Tibial nerve (tissue), 3 donors: ENCODE measurements at regions not wholly inside any gene's neighbourhood (a gene's known extent, or its start where the extent isn't known, plus 50 kb on each side); places are given as distances from the start of the nearest gene placed in this dataset.

Experiments used
- CTCF ChIP-seq, 5 experiments: fragments of 200-600 bp in 3 of 5; fragments of 450-650 bp in 2 of 5; sonication (generic) in 3 of 5; IDR thresholded peaks; one replicate each; pipeline ENCODE4 v1.5.1; 2016 to 2019; ENCODE audit warnings: antibody characterized with exemption in 5 of 5, mild to moderate bottlenecking in 3 of 5, moderate library complexity in 2 of 5
- POLR2A ChIP-seq, 2 donors: fragments of 450-650 bp; IDR thresholded peaks; one replicate each; pipeline ENCODE4 v1.6.1; 2017; ENCODE audit warnings: antibody characterized with exemption in 2 of 2, mild to moderate bottlenecking in 2 of 2, moderate library complexity in 2 of 2

GRCh38 chr5:4883360-4883759 is 256.8 kb upstream of the ADAMTS16 start:
- TF ChIP-seq CTCF (IDR thresholded peaks at IDR 0.05) (no peak), POLR2A (IDR thresholded peaks at IDR 0.05) (no peak)
